ENCODE measurements at regions not wholly inside any gene's neighbourhood (a gene's known extent, or its start where the extent isn't known, plus 50 kb on each side); places are given as distances from the start of the nearest gene placed in this dataset.

- FAIRE-seq (no peak), DNase-seq (ENCODE audit: low read depth, low spot score) (no peak)
- no peak overlapping the region for H3K4me2 ChIP-seq (ENCODE audit: insufficient read depth, low read length)
- no peak overlapping the region for H2AFZ ChIP-seq (ENCODE audit: low read depth, low read length)
- H3K36me3 ChIP-seq (ENCODE audit: control insufficient read depth in 2 of 2, extremely low read depth in 1 of 2, insufficient read depth in 2 of 2, low read length in 2 of 2), result no peaks in the 10 kb centered on the region
- H3K9me1 ChIP-seq (replicated peaks; ENCODE audit: control insufficient read depth, extremely low read depth, insufficient read depth, low read length), result no peaks in the 10 kb centered on the region
- H3K27me3 ChIP-seq (ENCODE audit: control insufficient read depth in 2 of 2, insufficient read depth in 2 of 2, low read length in 2 of 2), result no peaks in the 10 kb centered on the region
- no peaks in the 10 kb centered on the region for H3K4me1 ChIP-seq (ENCODE audit: control insufficient read depth, extremely low read depth, insufficient read depth, low read length)
- dilution Hi-C loops (cut with MboI; ENCODE audit: extremely low pct_ligation_motif_present, low sequenced_read_pairs), result no loop called here
- TF ChIP-seq POLR2A (IDR thresholded peaks at IDR 0.05; ENCODE audit: low read depth, low read length) (no peak), EZH2 (IDR thresholded peaks at IDR 0.05; ENCODE audit: borderline replicate concordance, low read depth, low read length, severe bottlenecking) (no peak), GATA2 (IDR thresholded peaks at IDR 0.05; ENCODE audit: insufficient read depth, insufficient read length, low read depth, low read length) (no peak), MAX (IDR thresholded peaks at IDR 0.05; ENCODE audit: insufficient read depth, insufficient read length) (no peak), POLR2AphosphoS5 (IDR thresholded peaks at IDR 0.05; ENCODE audit: insufficient read depth, low read depth, low read length) (no peak), FOS (IDR thresholded peaks at IDR 0.05; ENCODE audit: borderline replicate concordance, insufficient read depth, low read length) (no peak), MYC (IDR thresholded peaks at IDR 0.05; ENCODE audit: low read depth, low read length) (no peak), JUN (IDR thresholded peaks at IDR 0.05; ENCODE audit: borderline replicate concordance, insufficient read depth, insufficient read length, low read depth) (no peak), CTCF (IDR thresholded peaks at IDR 0.05; ENCODE audit: extremely low read depth in 1 of 2, insufficient read depth in 1 of 2, low read depth in 1 of 2, low read length in 2 of 2) (no peak)
- no peak overlapping the region for H3K4me3 ChIP-seq (replicated peaks in 1 of 3; ENCODE audit: insufficient read depth in 1 of 3, low read depth in 1 of 3, low read length in 3 of 3)
- BruUV-seq (replicated peaks), result no TSS peak
- CTCF ChIA-PET, result no interaction called here
- POLR2A ChIA-PET, result no interaction called here
- intact Hi-C loops (cut with micrococcal nuclease), result no loop called here
- H3K9me3 ChIP-seq (replicated peaks; ENCODE audit: control insufficient read depth, insufficient read depth, low read length), result no peaks in the 10 kb centered on the region
- no peak overlapping the region for H3K9ac ChIP-seq (replicated peaks; ENCODE audit: extremely low read depth, insufficient read depth, low read length)
- no peaks in the 10 kb centered on the region for H4K20me1 ChIP-seq (replicated peaks; ENCODE audit: control insufficient read depth, extremely low read depth, insufficient read depth, low read length)
- H3K79me2 ChIP-seq (ENCODE audit: control insufficient read depth, insufficient read depth, low read length), result no peaks in the 10 kb centered on the region
- no peak overlapping the region for H3K27ac ChIP-seq (ENCODE audit: insufficient read depth, low read depth, low read length)
These were observed 609.8 kb upstream of the MKI67 start for GRCh38 chr10:128735996-128736395.
